Activated naive CD4-positive, alpha-beta T cell treated with anti-CD3 and anti-CD28 coated beads, Interleukin-2, amount 50 U/mL, for 72 hours (primary cell): ENCODE measurements at regions not wholly inside any gene's neighbourhood (a gene's known extent, or its start where the extent isn't known, plus 50 kb on each side); places are given as distances from the start of the nearest gene placed in this dataset.
A peak's percentile ranks its signal among the peaks of the same experiment; 100 is the strongest.

Source experiments
- ATAC-seq, 2 donors: fragments of 150-1000 bp; cut with Tn5 transposase; 2 replicates each; pipeline ENCODE4 v1.10.0; 2021; ENCODE audit warnings: mild to moderate bottlenecking in 2 of 2, moderate library complexity in 2 of 2
- DNase-seq, 2 donors: peaks; one replicate each; pipeline ENCODE4 v3.0.0; 2021 to 2022; ENCODE audit warnings: low spot score in 2 of 2
- H3K27ac Mint-ChIP-seq, 2 donors: one replicate each; pipeline ENCODE4 v1.8.0; 2022; ENCODE audit warnings: mild to moderate bottlenecking in 2 of 2, mixed read lengths in 2 of 2
- H3K36me3 Mint-ChIP-seq, 2 donors: one replicate each; pipeline ENCODE4 v1.8.0; 2022; ENCODE audit warnings: mixed read lengths in 2 of 2
- H3K9me3 Mint-ChIP-seq, 2 donors: one replicate each; pipeline ENCODE4 v1.8.0; 2022; ENCODE audit warnings: mixed read lengths in 2 of 2

DNA sequence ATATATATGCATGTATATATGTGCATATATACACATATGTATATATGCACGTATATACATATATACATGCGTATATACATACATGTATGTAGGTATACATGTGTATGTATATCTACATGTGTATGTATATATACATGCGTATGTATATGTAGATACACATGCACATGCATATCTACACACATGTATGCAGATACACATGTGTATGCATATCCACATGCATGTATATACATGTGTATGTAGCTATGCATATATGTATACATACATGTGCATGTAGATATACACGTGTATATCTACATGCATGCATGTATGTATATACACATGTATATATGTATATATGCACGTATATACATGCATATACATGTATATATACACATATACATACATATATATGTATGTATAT lies 95.8 kb upstream of the STEAP4 start:
- H3K9me3 Mint-ChIP-seq: no peaks in the 10 kb centered on the region

GRCh38 chr7:88401009-88401623 lies 94.4 kb upstream of the STEAP4 start:
- peak in 1 of 2 donors; percentile 6 for DNase-seq
- Mint-ChIP-seq H3K27ac (no peak overlapping the region), H3K9me3 (no peaks in the 10 kb centered on the region), H3K36me3 (no peaks in the 10 kb centered on the region)
- ATAC-seq: peak in 1 of 2 donors; percentile 37

More for the DNA sequence above, 95.8 kb upstream of the STEAP4 start:
- no peak for ATAC-seq
- H3K36me3 Mint-ChIP-seq: no peaks in the 10 kb centered on the region
- DNase-seq: no peak
- H3K27ac Mint-ChIP-seq: no peak overlapping the region

GRCh38 chr7:88399696-88400240 lies 93.1 kb upstream of the STEAP4 start:
- Mint-ChIP-seq H3K36me3 (no peaks in the 10 kb centered on the region), H3K27ac (no peak overlapping the region), H3K9me3 (no peaks in the 10 kb centered on the region)
- ATAC-seq (no peak), DNase-seq (no peak)

GRCh38 chr7:88399036-88399435 lies 92.3 kb upstream of the STEAP4 start:
- ATAC-seq: no peak
- DNase-seq: no peak
- Mint-ChIP-seq H3K27ac (no peak overlapping the region), H3K9me3 (no peaks in the 10 kb centered on the region), H3K36me3 (no peaks in the 10 kb centered on the region)

- Mint-ChIP-seq H3K27ac (no peak overlapping the region), H3K9me3 (no peaks in the 10 kb centered on the region), H3K36me3 (no peaks in the 10 kb centered on the region)
- ATAC-seq (no peak), DNase-seq (no peak)
Measured at GRCh38 chr7:88398459-88398858, 91.8 kb upstream of the STEAP4 start.

DNA sequence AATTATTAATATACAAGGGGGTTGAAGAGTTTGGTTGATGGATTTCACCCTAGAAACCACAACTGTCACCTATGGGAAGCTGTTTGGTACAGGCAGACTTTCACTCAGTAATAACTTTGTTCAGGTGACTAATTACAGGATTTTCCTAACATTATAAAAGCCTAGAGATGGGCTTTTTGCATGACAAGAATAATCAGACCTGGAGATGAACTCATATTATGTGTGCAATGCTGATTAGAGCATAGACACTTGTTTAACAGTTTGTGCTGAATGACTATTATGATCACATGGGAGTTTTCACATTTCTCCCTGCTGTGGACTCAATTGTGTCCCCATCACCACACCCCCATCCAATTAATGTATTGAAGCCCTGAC lies 90.2 kb upstream of the STEAP4 start:
- Mint-ChIP-seq H3K36me3 (no peaks in the 10 kb centered on the region), H3K27ac (no peak overlapping the region), H3K9me3 (no peaks in the 10 kb centered on the region)
- DNase-seq (no peak), ATAC-seq (peak in 1 of 2 donors; percentile 84)

GRCh38 chr7:88396295-88396947 lies 89.7 kb upstream of the STEAP4 start:
- DNase-seq: no peak
- no peaks in the 10 kb centered on the region for H3K36me3 Mint-ChIP-seq
- ATAC-seq: peak in 1 of 2 donors; percentile 61

GRCh38 chr7:88395715-88396114 lies 89.0 kb upstream of the STEAP4 start:
- DNase-seq (no peak), ATAC-seq (no peak)
- H3K9me3 Mint-ChIP-seq: no peaks in the 10 kb centered on the region

More at GRCh38 chr7:88396295-88396947, 89.7 kb upstream of the STEAP4 start:
- Mint-ChIP-seq H3K27ac (no peak overlapping the region), H3K9me3 (no peaks in the 10 kb centered on the region)

DNA sequence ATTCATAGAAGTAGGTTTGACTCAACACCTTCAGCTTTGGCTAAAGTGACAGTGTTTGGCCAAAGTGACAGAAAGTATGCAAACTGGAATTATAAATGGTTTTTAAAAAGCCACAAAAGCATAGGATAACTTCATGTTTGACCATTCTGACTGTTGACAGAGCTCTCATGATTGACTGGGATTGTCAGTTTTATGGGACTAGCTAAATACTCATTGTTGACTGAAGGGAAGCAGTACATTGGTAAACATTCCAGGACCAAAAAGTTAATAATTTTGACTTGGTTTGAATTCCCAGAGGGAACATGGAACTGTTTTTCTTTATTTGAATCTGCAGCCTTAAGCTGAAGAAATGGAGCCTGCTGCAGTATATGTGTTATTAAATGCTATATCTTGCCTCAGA lies 84.6 kb upstream of the STEAP4 start:
- DNase-seq: no peak
- Mint-ChIP-seq H3K9me3 (no peaks in the 10 kb centered on the region), H3K27ac (no peak overlapping the region), H3K36me3 (no peaks in the 10 kb centered on the region)
- no peak for ATAC-seq

More at GRCh38 chr7:88395715-88396114, 89.0 kb upstream of the STEAP4 start:
- Mint-ChIP-seq H3K27ac (no peak overlapping the region), H3K36me3 (no peaks in the 10 kb centered on the region)

GRCh38 chr7:88387368-88387767 lies 80.7 kb upstream of the STEAP4 start:
- H3K36me3 Mint-ChIP-seq: no peaks in the 10 kb centered on the region
- H3K27ac Mint-ChIP-seq: no peak overlapping the region
- ATAC-seq: no peak
- no peak for DNase-seq
- no peaks in the 10 kb centered on the region for H3K9me3 Mint-ChIP-seq

DNA sequence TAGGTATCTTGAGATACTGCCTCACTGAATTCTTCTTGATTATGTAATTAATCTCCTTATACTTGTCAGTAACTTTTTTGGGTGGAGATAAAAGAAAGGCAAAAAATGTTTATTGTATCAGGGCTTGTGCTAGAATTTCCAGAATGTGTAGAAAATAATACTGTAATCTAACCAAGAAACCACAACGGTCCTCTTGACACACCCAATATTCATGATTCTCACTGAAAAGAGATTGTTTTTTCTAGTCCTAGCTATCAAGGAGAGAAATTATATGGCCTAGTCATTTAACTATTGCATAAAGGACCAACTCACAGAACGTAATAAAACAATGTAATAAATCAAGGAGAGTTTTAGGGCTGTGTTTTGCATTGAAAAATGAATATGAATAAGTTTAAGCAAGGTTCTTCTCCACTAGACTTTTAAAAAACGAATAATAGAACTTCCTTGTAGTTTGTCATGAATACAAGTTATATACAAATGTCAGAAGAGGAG lies 80.0 kb upstream of the STEAP4 start:
- DNase-seq (no peak), ATAC-seq (no peak)
- no peak overlapping the region for H3K27ac Mint-ChIP-seq
- no peaks in the 10 kb centered on the region for H3K36me3 Mint-ChIP-seq
- peaks cover 0 to under 1% of the 10 kb centered on the region in 2 donors for H3K9me3 Mint-ChIP-seq

GRCh38 chr7:88377434-88377833 lies 70.7 kb upstream of the STEAP4 start:
- no peak for ATAC-seq
- no peak overlapping the region for H3K27ac Mint-ChIP-seq
- no peaks in the 10 kb centered on the region for H3K36me3 Mint-ChIP-seq
- peaks cover 0 to 4% of the 10 kb centered on the region in 2 donors for H3K9me3 Mint-ChIP-seq
- DNase-seq: no peak

DNA sequence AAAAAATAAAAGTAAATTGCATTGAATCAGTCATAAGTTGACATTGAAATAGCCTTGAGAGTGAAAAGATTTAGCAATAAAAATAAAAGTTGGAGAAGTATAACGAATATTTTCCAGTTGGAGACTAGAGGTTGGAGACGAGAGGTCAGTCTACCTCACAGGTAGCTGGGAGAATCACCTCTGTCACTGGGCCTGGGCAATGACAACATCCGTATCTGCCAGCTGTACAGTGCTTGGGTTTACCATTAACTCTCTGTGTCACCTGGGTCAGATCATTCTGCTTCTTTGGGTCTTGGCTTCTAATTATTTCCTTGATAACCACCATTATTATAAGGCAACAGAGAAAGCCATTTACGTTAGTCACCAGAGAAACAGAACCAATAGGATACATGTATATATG lies 62.0 kb upstream of the STEAP4 start:
- ATAC-seq (no peak), DNase-seq (no peak)
- no peaks in the 10 kb centered on the region for H3K36me3 Mint-ChIP-seq
- H3K27ac Mint-ChIP-seq: no peak overlapping the region
- no peaks in the 10 kb centered on the region for H3K9me3 Mint-ChIP-seq

DNA sequence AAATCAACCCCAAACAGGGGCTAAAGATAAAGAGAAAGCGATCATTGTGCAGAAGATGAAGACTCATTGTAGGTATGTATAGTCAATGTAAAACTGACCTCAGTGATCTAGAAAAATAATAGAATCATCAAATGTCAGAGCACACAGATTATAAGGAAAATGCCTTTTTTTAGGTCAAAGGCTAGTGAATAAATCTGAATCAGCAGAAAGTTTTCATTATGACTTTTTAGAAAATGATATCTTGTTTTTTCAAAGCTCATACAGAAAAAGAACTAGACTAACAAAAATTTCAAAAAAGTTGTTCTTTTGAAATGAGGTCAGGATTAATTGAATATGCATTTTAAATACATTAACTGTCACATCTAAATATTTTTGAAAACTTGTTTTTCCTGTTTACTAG lies 60.2 kb upstream of the STEAP4 start:
- no peak for ATAC-seq
- H3K27ac Mint-ChIP-seq: no peak overlapping the region

GRCh38 chr7:88363869-88364268 lies 57.2 kb upstream of the STEAP4 start:
- Mint-ChIP-seq H3K9me3 (no peaks in the 10 kb centered on the region), H3K36me3 (no peaks in the 10 kb centered on the region), H3K27ac (no peak overlapping the region)
- DNase-seq (no peak), ATAC-seq (no peak)

More for the DNA sequence above, 60.2 kb upstream of the STEAP4 start:
- Mint-ChIP-seq H3K9me3 (no peaks in the 10 kb centered on the region), H3K36me3 (no peaks in the 10 kb centered on the region)
- DNase-seq: no peak

DNA sequence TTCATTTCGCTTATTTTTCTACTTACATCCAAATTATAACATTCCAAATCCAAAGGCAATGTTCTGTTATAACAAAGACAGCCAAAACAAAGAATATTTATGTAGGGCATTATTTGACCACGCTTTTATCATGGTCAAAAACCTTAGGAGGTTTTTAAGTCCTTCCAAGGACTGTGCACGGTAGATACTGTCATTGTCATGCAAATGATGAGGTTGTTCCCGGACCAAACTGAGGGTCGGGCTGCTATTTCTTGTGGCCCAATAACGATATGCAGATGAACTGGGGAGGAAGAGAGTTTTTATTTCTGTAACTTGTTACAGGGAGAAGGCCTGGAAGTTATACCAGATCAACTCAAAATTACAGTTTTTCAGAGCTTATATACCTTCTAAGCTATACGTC lies 56.6 kb upstream of the STEAP4 start:
- Mint-ChIP-seq H3K27ac (no peak overlapping the region), H3K9me3 (no peaks in the 10 kb centered on the region), H3K36me3 (no peaks in the 10 kb centered on the region)
- ATAC-seq: no peak
- no peak for DNase-seq

GRCh38 chr7:88361357-88361756 lies 54.7 kb upstream of the STEAP4 start:
- H3K36me3 Mint-ChIP-seq: no peaks in the 10 kb centered on the region
- no peaks in the 10 kb centered on the region for H3K9me3 Mint-ChIP-seq
- no peak overlapping the region for H3K27ac Mint-ChIP-seq
- DNase-seq (no peak), ATAC-seq (peak in 1 of 2 donors; percentile 53)

DNA sequence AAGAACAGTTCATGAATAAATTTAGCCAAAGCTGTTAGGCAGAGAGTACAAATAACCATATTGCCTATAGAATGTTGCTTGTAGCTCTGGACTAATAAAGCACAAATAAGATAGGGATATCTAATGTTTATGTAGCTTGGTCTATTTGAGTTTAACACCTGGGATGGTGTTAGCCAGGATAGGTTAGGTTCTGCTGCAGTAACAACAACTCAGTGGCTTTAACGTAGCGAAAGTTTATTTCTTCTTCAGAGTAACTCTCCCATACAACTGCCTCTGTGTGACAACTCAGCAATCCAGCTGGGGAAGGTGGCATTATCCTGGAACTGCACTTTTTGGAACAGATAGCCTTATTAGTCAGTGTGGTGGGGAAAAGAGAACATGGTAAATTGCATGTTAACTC lies 52.2 kb upstream of the STEAP4 start:
- no peak for DNase-seq
- Mint-ChIP-seq H3K9me3 (no peaks in the 10 kb centered on the region), H3K36me3 (no peaks in the 10 kb centered on the region), H3K27ac (no peak overlapping the region)
- ATAC-seq: no peak
